ENCODE measurements at regions not wholly inside any gene's neighbourhood (a gene's known extent, or its start where the extent isn't known, plus 50 kb on each side); places are given as distances from the start of the nearest gene placed in this dataset.
"Not testable (repeated sequence)": the region's sequence is repeated elsewhere in the genome, so short reads cannot be mapped to it uniquely, and the experiment has no call there.

DNA sequence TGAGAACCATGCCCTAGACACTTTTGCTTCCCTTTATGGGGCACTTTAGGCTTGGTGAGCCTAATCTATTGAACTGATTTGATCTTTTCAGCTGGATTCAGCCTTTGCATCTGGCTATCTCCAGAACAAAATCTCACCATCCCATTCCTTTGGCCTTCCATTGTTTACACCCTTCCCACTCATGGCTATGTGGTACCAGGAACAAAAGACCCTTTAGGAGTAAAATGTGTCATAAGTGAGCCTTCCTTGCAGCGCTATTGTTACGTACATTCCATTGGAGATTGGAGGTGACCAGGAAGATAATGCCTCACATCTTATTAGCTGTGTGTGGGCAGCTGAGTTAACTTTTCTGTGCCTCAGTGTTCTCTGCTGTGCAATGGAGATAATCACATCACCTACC, 188.4 kb downstream of the SATB1 start:
- no peak for DNase-seq (ENCODE audit: low spot score)

DNA sequence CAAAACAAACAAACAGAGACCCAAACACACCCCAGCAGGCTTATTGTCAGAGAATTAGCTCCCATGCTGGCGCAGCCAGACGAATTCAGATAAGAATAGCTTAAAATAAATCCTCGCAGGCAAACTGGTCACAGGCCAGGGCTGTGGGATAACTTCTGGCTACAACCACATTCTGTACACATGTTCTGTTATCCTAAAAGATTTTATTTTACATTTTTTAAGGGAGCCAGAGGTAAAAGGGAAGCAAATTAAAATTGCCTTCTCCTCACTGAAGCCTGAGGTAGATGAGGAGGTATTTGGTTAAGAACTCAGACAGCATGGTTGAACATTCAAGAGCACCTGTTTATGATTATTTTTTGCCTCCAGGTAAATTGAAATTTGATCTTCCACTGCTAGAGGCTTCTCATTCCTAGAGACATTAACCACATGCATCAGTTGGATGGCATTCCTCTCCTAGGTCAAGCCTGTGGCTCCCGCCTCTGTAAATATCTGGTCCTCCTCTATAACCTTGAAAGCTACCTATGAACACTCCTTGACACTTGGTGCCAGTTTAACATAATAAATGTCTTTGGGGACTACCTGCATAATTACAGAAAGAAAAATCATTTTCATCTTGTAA, 190.3 kb downstream of the SATB1 start:
- DNase-seq (ENCODE audit: low spot score): no peak

DNA sequence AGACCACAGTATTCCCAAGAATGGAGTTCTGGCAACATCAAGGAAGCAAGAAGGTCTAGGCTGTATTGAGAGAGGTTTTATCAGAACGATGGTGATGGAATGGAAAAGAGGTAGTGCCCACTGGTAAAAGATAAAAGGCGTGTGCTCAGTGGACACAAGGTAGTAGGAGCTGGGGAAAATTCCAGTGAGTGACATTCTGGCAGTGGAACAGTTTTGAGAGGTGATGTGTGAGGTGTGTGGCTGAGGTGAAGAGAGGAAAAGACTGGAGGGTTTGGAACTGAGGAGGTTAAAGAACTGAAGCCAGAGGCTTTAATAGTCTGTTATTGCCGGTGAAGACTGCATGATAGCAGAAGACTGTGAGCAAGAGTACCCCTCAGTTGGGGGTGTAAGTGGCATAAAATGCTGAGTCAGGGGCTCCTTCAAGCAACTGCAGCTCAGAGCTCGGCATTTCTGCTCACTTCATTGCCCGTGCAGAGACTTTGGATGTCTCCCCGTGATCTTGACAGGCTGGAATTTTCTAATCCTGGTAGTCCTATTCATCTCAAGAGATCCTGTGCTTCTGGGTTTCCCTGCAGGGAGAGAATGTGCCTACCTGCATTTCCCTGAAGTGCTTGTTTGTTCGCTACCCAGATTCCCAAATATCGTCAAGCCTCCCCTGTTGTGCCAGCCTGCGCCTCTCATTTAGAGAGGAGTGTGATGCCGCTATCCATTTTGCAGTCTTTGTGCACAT, 191.0 kb downstream of the SATB1 start:
- DNase-seq (ENCODE audit: low spot score): no peak

DNA sequence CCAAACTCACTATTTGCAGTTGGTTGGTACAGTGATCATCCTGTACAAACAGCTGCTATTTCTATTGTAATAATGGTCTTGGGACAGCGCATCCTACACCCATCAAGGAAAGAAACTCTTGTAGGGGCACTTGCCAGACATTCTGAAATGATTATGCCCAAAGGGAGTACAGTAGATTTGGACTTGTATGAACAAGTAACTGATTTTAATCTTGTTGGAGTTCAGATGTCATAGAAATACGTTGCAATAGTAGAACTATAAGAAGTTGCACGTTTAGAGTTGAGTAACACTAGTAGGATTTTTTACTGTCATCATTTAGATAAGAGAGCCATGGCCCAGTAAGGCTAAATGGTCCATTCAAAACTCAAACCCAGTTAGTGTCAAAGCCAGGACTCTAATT, 192.8 kb downstream of the SATB1 start:
- no peak for DNase-seq (ENCODE audit: low spot score)

DNA sequence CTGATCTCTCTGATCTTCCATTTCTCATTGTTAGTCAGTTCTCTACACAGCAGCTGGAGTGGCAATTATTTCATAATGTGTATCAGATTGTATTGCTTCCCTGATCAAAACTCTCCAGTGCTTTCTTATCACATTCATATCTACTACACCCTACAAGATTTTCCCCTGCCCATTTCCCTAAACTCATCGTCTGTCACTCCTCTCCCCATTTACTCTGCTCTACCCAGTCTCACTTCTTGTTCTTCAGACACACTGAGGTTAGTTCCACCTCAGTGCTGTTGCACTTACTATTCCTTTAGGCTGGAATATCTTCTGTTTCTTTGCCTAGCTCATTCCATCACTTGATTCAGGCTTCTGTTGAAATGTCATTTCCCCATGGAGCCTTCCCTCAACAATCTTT, 197.1 kb downstream of the SATB1 start:
- DNase-seq (ENCODE audit: low spot score): no peak

DNA sequence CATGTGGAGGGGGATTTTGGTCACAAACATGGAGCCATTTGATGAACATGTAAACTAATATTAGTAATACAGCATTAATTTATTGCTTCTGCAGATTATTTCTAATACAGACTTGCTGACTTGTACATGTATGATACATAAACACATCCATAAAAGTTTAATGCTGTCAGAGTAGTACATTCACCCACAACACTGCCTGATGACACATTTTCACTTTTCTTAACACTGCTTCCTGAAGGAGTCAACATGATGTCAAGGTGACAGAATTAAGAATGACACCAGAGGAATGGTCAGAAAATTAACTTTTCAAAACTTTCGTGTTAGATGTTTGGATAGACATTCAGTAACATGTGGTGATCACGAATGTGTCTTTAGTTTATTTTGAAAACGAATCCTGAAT, 199.4 kb downstream of the SATB1 start:
- DNase-seq (ENCODE audit: low spot score): no peak

DNA sequence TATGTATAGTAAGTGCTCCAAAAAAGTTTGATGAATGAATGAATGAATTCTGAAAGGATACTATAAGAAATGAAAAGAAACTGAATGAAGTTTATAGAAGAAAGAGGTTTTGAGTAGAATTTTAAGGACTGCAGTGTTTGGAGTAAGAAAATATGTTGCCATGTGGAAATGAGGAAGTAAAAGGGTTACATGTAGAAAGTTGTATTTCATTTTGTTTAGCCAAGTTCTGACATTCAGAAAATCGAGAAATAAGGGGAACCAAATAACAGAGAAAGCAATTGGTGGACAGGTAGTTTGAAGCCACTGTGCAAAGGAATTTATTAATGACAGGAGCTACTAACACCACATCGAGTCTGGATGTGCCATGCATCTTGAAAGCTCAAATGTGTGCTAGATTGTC, 200.7 kb downstream of the SATB1 start:
- no peak for DNase-seq (ENCODE audit: low spot score)

DNA sequence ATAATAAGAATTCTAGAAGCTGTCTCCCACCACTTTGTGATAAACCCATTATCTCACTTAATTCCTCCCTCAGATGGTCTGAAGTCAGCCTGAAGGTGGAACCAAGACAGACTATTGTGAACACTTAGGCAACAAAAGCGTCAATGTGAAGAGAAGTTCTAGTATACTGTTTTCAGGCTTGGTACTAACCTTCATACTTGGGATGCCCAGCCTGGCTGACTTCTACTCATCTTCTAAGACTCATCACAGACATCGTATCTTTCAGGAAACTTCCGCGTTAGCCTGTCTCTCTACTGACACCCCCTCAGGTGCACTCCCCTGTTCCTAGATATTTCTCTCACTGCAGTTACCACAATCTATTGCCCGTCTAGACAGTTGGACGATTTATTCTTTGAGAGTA, 201.2 kb downstream of the SATB1 start:
- no peak for DNase-seq (ENCODE audit: low spot score)

DNA sequence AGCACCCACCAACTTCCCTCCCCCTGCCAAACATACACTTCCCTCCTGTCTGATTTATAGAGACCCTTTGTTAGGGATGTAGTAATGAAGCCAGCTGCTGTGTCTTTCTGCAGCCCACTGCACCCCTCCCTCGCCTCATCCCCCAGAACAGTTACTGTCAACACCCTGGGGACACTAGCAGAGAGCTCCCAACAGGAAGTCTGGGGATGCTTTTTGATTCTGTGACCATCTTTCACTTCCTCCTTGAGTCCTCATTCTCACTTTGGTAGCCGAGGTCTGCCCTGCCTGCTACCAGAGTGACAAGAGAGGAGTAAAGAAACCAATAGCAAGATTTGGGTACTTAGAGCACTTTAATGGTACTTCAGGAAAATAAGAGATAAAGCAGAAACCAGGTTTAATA, 201.6 kb downstream of the SATB1 start:
- no peak for DNase-seq (ENCODE audit: low spot score)

DNA sequence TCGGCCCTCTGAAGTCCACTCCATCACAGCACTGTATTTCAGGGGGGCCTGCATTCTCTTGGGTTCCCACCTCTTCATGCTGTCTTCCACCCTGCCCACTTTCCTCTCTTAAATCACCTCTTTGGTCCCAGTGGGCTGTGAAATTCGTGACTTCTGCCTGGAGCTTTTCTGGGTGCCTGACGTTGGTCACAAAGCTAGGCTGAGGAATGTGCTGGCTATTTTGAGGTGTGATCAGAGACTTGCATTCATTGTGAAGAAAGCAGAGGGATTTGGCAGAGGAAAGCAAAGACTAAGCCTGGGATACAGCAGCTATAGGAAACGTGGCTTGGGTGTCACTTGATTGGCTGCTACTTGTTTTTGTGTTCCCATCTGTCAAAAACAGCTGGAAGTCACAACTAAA, 202.5 kb downstream of the SATB1 start:
- DNase-seq (ENCODE audit: low spot score): no peak

DNA sequence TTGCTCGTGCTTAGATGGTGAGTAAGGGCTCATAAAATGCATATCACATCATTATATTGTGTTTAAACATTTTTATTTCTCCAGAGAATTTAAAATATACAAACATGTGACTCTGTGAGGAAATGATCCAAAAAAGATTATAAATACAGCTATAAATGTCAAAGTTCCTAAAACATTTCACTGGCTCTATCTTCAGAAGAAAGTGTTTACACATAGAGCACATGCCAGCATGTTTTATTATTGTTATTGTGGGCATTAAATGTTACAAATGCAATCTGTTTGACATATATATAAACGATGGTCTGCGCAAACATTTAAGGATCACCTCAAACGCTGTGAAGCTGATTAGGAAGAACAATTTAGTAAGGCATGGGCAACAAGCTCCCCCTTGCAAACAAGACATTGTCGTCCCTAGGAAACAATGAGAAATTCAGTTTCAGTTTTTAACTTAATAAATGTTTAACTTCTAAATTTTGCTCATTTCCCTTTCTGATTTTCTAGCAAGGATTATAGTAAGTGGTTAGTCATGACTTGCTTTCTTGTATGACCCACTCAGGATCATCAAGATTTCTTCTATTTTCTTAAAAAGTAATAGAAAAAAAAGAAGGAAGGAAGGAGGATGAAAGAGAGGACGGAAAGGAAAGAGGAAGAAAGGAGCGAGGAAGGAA, 207.5 kb downstream of the SATB1 start:
- no peak for DNase-seq (ENCODE audit: low spot score)

DNA sequence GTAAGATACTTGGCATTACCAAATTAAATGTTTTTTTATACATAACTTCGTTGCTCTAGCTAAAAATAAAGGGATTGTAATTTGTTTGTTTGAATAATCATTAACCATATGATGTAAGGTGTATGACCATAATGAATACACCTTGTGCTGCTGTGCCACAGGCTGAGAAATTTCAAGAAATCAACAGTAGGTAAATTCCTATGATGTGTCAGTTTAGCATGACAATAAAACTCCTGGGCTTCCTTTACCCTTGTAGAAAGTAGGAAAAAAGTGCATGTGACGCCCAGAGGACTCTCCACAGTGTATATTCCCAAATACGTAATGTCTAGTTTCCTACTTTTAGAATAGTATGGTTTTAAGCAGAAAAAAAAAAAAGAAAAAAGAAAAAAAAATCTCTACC, 208.1 kb downstream of the SATB1 start:
- DNase-seq (ENCODE audit: low spot score): no peak

DNA sequence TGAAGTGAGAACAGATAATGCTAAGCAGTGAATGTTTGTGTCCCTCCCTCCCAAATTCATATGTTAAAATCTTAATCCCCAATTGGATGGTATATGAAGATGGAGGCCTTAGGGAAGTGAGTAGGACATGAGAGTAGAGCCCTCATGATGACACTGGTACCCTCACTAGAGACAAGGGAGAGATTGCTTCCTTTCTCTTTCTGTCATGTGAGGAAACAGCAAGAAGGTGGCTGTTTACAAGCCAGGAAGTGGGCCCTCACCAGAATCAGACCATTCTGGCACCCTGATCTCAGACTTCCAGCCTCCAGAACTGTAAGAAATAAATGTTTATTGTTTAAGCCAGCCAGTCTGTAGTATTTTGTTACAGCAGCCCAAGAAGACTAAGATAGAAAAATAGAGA, 209.5 kb downstream of the SATB1 start:
- DNase-seq (ENCODE audit: low spot score): no peak

DNA sequence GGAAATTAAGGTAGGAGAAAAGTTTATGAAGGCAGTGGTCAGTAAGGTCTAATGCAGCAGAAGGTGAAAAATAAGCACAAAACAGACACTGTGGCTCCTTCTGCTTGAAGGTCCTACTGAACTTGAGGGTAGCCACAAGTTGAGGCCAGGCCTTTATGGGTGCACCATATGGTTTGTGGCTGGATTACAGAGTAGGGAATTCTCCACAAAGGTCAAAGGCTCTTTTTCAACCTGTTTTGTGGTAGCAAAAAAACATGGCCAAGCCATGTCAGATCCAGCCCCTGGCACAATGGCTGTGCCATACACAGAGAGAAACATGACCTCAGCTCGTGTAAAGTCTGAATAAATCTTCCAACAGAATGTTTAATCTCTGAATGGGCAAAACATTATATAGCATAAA, 214.0 kb downstream of the SATB1 start:
- DNase-seq (ENCODE audit: low spot score): no peak

DNA sequence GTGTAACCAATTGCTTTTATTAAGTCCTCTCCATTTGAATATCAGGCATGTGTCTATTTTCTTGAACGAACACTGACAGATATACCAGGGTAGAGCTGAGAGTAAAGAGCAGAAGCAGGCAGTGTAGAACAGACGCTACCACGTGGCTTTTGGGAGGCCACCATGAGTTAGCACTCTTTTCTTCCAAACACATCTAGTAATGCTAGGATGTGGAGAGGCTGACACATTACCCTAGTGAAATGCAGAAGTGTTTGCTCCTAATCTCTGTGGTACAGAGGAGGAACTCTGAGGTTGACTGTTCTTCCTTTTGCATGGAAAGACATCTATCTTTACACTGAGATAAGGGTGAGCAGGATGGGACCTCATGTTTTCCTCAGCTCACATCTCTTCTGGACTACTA, 216.3 kb downstream of the SATB1 start:
- DNase-seq (ENCODE audit: low spot score): no peak

DNA sequence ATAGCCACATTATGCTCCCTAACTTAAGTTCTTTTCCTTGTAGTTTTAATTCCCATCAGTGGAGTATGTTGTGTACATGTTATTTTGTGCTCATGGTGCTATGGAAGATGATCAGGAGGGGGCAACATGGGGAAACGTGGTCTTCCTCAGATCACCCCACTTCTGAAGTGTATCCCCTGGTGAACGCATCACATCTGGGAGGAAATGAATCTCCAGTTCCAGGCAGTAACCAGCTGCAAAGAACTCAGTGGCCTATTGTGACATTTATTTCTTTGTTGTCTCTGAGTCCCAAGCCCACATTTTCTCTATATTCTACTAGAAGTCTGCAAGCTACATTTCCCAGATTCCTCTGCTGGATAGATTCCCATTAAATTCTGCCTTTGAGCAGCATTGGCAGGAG, 217.0 kb downstream of the SATB1 start:
- no peak for DNase-seq (ENCODE audit: low spot score)

DNA sequence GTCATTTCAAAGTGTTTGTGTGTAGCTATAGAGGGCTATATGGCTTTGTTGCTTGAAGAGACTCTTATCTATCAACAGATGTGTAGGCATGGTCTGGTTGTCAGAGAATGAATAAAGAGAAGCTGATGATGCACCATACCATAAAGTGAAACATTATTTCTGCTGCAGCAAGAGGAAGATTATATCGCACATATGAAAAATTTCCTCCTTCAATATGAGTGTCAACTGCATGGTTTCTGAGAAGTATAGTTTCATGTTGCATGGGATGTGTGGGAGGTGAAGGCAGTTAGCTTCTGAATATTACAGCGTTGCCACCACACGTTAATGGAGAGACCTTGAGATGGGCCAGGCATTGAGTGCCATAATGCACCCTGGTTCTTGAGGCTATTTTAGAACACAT, 217.9 kb downstream of the SATB1 start:
- no peak for DNase-seq (ENCODE audit: low spot score)

DNA sequence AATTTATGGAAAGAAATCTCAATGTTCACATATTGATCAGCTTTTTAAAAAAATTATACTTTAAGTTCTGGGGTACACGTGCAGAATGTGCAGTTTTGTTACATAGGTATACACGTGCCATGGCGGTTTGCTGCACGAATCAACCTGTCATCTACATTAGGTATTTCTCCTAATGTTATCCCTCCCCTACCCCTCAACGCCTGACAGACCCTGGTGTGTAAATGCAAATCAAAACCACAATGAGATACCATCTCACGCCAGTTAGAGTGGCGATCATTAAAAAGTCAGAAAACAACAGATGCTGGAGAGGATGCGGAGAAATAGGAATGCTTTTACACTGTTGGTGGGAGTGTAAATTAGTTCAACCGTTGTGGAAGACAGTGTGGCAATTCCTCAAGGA, 219.4 kb downstream of the SATB1 start:
- DNase-seq (ENCODE audit: low spot score): not testable (repeated sequence)

DNA sequence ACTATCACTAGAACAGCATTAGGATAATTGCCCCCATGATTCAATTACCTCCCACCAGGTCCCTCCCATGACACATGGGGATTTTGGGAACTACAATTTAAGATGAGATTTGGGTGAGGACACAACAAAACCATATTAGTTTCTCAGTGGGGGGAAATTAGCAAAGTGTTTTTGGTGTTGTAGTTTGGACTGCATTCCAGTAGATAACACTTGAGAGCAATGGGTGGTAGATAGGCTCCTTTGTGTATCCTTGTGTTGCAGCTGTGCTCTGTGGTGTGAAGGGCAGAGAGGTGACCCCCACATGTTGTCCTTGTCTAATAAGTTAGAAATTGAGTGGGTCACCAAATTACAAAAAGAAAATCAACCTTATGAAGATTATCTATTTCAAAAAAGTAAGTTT, 223.8 kb downstream of the SATB1 start:
- no peak for DNase-seq (ENCODE audit: low spot score)

DNA sequence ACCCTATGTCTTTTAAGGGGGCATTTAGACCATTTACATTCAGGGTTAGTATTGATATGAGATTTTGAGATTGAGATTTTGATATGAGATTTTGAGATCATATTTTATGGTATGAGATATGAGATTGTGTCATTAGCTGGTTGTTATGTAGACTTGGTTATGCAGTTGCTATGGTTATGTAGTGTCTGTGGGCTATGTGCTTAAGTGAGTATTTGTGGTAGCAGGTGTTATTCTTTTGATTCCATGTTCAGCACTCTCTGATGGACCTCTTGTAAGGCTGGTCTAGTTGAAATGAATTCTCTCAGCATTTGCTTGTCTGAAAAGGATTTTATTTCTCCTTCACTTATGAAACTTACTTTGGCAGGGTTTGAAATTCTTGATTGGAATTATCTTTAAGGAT, 225.4 kb downstream of the SATB1 start:
- DNase-seq (ENCODE audit: low spot score): no peak

DNA sequence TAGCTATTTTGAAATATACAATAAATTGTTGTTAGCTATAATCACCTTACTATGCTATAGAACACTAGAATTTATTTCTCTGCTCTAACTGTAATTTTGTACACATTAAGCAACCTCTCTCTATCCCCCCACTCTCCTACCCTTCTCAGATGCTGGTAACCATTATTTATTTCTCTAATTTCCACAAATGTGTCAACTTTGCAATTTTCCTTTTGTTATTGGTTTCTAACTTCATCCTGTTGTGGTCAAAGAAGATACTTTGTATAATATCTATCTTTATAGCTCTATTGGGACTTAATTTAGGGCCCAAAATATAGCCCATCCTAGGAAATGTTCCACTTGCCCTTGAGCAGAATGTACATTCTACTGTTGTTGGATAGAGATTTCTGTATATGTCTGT, 229.3 kb downstream of the SATB1 start:
- no peak for DNase-seq (ENCODE audit: low spot score)

DNA sequence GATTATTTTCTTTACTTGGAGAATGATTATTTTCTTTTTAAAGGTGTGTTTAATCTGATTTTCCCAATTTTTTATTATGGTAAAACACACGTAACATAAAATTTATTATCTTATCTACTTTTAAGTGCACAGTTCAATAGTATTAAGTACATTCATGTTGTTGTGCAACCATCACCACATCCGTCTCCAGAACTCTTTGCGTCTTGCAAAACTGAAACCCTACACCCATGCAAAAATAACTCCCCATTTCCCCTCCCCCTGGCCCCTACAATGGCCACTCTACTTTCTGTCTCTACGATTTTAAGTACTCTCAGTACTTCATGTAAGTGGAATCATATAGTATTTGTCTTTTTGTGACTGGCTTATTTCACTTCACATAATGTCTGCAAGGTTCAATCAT, 230.7 kb downstream of the SATB1 start:
- peak; percentile 2 for DNase-seq (ENCODE audit: low spot score)

DNA sequence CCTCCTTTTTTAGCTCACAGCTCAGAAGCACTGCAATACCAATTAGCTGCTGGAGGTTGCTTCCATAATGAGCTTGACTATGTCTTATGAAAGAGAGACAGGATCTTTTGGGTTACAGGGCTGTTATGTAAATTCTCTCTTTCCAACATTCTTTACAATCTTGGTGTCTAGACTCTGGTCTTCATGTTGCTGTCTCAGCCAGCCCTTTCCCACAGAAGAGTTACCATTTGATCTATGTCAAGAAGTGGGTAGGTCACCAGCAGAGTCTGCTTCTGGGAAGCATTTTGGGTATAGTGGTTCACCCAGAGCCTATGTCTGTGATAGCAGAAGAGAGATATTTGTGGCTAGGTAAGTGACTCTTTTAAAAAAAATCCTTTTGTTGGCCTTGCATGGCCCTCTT, 234.5 kb downstream of the SATB1 start:
- no peak for DNase-seq (ENCODE audit: low spot score)

All from H4 (cell line).